ENCODE measurements at regions not wholly inside any gene's neighbourhood (a gene's known extent, or its start where the extent isn't known, plus 50 kb on each side); places are given as distances from the start of the nearest gene placed in this dataset.

DNA sequence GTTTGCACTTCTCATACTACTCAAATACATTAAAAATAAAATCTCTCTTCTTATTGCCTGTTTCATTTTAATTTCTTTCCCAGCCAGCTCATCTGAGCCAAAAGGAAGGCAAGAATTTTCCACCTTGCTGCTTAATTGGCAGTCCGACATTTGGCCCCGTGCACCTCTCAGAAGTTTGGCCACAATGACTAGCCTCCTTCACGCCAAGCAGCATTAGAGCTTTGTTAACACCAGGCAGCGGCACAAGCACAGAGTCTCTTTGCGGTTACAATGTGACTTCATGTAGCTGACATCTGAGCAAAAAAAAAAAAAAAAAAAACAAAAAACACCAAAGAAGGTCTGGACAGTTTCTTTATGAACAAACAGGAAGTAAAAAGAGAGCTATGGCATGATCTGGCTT, 248.9 kb downstream of the OSR1 start:
- H2AFZ ChIP-seq (ENCODE audit: low read depth, low read length), result no peak overlapping the region
- H3K9ac ChIP-seq (ENCODE audit: insufficient read depth in 1 of 2, low read depth in 2 of 2, low read length in 2 of 2), result no peak overlapping the region
- WGBS (ENCODE audit: insufficient coverage, low coverage, missing lambda C conversion rate), result 4% methylated on average over 5 of the region's 5 CpGs
- H3K4me1 ChIP-seq (replicated peaks in 1 of 2; ENCODE audit: control insufficient read depth in 2 of 2, insufficient read depth in 2 of 2, low read length in 2 of 2), result no peaks in the 10 kb centered on the region
- intact Hi-C loops (cut with micrococcal nuclease) (no loop called here), in situ Hi-C loops (cut with MboI) (no loop called here)
- no peak for FAIRE-seq
- BruUV-seq (replicated peaks), result no TSS peak
- no peak for TF ChIP-seq SIX5 (IDR thresholded peaks at IDR 0.05; ENCODE audit: borderline replicate concordance in 1 of 2, insufficient read depth in 1 of 2, low read depth in 1 of 2, low read length in 2 of 2)
- TF ChIP-seq E2F3 (CRISPR knock-in tag; IDR thresholded peaks at IDR 0.05), result no peak
- TF ChIP-seq ZNF133 (CRISPR knock-in tag; IDR thresholded peaks at IDR 0.05), result no peak
- H3K4me2 ChIP-seq (ENCODE audit: insufficient read depth, low read length), result no peak overlapping the region
- ChIA-PET POLR2A (no interaction called here), CTCF (ENCODE audit: low intra/inter-chr PET ratio) (no interaction called here)
- H3K27ac ChIP-seq (ENCODE audit: extremely low read depth, low read depth, low read length), result no peak overlapping the region
- H3K79me2 ChIP-seq (ENCODE audit: control insufficient read depth, insufficient read depth, low read length), result no peaks in the 10 kb centered on the region
- no peak overlapping the region for H3K4me3 ChIP-seq
- H4K20me1 ChIP-seq (replicated peaks; ENCODE audit: control insufficient read depth, insufficient read depth, low read length), result no peaks in the 10 kb centered on the region
- no peaks in the 10 kb centered on the region; the same call in 1 of the 2 replicates for H3K9me3 ChIP-seq (replicated peaks; ENCODE audit: control insufficient read depth, insufficient read depth, low read depth, low read length)
- no peaks in the 10 kb centered on the region for H3K36me3 ChIP-seq (ENCODE audit: control insufficient read depth, insufficient read depth, low read length)
- no peak for ATAC-seq
- H3K27me3 ChIP-seq (ENCODE audit: control insufficient read depth in 2 of 2, insufficient read depth in 2 of 2, low read length in 2 of 2), result no peaks in the 10 kb centered on the region
- DNase-seq (ENCODE audit: extremely low read depth in 1 of 4, low spot score in 3 of 4), result no peak
- no peaks in the 10 kb centered on the region for H3K9me1 ChIP-seq (ENCODE audit: control insufficient read depth, insufficient read depth, low read length)

DNA sequence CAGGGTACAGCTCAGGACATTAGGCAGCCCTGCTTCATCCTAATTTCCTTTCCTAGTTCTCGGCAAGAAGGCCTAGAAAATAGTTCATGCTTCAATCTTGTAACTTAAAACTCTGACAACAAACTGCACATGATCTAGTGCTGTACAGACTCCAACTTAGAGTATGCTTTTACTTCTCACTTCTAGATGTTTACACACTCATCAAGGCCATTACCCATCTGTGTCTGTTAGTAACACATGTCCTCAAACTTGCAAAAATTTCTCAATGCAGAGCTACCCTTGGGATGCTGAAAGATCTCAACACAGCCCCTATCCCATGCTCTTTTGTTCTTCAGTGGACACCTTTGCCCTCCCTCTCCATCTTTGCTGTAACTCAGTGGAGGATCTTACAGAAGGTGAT, 252.0 kb downstream of the OSR1 start:
- POLR2A ChIA-PET, result no interaction called here
- CTCF ChIA-PET (ENCODE audit: low intra/inter-chr PET ratio), result no interaction called here
- H3K4me2 ChIP-seq (ENCODE audit: insufficient read depth, low read length), result no peak overlapping the region
- no peak overlapping the region for H3K27ac ChIP-seq (ENCODE audit: extremely low read depth, low read depth, low read length)
- H3K9ac ChIP-seq (ENCODE audit: insufficient read depth in 1 of 2, low read depth in 2 of 2, low read length in 2 of 2), result no peak overlapping the region
- H2AFZ ChIP-seq (ENCODE audit: low read depth, low read length), result no peak overlapping the region
- no peaks in the 10 kb centered on the region for H3K27me3 ChIP-seq (ENCODE audit: control insufficient read depth in 2 of 2, insufficient read depth in 2 of 2, low read length in 2 of 2)
- no TSS peak for BruUV-seq (replicated peaks)
- no peaks in the 10 kb centered on the region for H3K36me3 ChIP-seq (ENCODE audit: control insufficient read depth, insufficient read depth, low read length)
- H3K79me2 ChIP-seq (ENCODE audit: control insufficient read depth, insufficient read depth, low read length), result no peaks in the 10 kb centered on the region
- DNase-seq (ENCODE audit: extremely low read depth in 1 of 4, low spot score in 3 of 4) (no peak), FAIRE-seq (no peak), ATAC-seq (no peak)
- no peaks in the 10 kb centered on the region for H3K9me1 ChIP-seq (ENCODE audit: control insufficient read depth, insufficient read depth, low read length)
- WGBS (ENCODE audit: insufficient coverage, low coverage, missing lambda C conversion rate), result 0% methylated on average over 1 of the region's 1 CpG
- no peaks in the 10 kb centered on the region for H3K4me1 ChIP-seq (replicated peaks in 1 of 2; ENCODE audit: control insufficient read depth in 2 of 2, insufficient read depth in 2 of 2, low read length in 2 of 2)
- no peaks in the 10 kb centered on the region; the same call in 1 of the 2 replicates for H3K9me3 ChIP-seq (replicated peaks; ENCODE audit: control insufficient read depth, insufficient read depth, low read depth, low read length)
- no peak overlapping the region for H3K4me3 ChIP-seq
- in situ Hi-C loops (cut with MboI) (no loop called here), intact Hi-C loops (cut with micrococcal nuclease) (no loop called here)
- no peaks in the 10 kb centered on the region for H4K20me1 ChIP-seq (replicated peaks; ENCODE audit: control insufficient read depth, insufficient read depth, low read length)
- TF ChIP-seq MTA1 (IDR thresholded peaks at IDR 0.05; ENCODE audit: borderline replicate concordance) (no peak), MYNN (IDR thresholded peaks at IDR 0.05) (no peak), MYNN (CRISPR knock-in tag; IDR thresholded peaks at IDR 0.05) (no peak), TRIM28 (IDR thresholded peaks at IDR 0.05) (no peak), GABPB1 (CRISPR knock-in tag; IDR thresholded peaks at IDR 0.05) (no peak), MTF1 (CRISPR knock-in tag; IDR thresholded peaks at IDR 0.05; ENCODE audit: borderline replicate concordance) (no peak), GTF2F1 (IDR thresholded peaks at IDR 0.05; ENCODE audit: low read depth, low read length) (no peak), ZNF76 (CRISPR knock-in tag; IDR thresholded peaks at IDR 0.05; ENCODE audit: borderline replicate concordance) (no peak), NCOA4 (IDR thresholded peaks at IDR 0.05; ENCODE audit: partially characterized antibody) (no peak), CLOCK (CRISPR knock-in tag; IDR thresholded peaks at IDR 0.05; ENCODE audit: borderline replicate concordance) (no peak), KDM1A (IDR thresholded peaks at IDR 0.05) (no peak), HOXB6 (CRISPR knock-in tag; IDR thresholded peaks at IDR 0.05; ENCODE audit: borderline replicate concordance) (no peak), RB1 (IDR thresholded peaks at IDR 0.05; ENCODE audit: low read depth) (no peak)
